Osteocyte (in vitro differentiated cells): ENCODE measurements at regions not wholly inside any gene's neighbourhood (a gene's known extent, or its start where the extent isn't known, plus 50 kb on each side); places are given as distances from the start of the nearest gene placed in this dataset.
"Not testable (repeated sequence)": the region's sequence is repeated elsewhere in the genome, so short reads cannot be mapped to it uniquely, and the experiment has no call there.

ENCODE experiments used
- DNase-seq: peaks from one replicate; pipeline ENCODE4 v3.0.0; 2021; ENCODE audit warnings: mixed read lengths; ENCODE audit not compliant: unreplicated experiment; ENCODE audit errors: extremely low spot score
- H3K27ac Mint-ChIP-seq: one replicate; pipeline ENCODE4 v1.8.0; 2021; ENCODE audit warnings: mild to moderate bottlenecking, mixed read lengths; ENCODE audit not compliant: unreplicated experiment
- H3K27me3 Mint-ChIP-seq: one replicate; pipeline ENCODE4 v1.8.0; 2021; ENCODE audit warnings: mixed read lengths; ENCODE audit not compliant: unreplicated experiment
- H3K36me3 Mint-ChIP-seq: one replicate; pipeline ENCODE4 v1.8.0; 2021; ENCODE audit warnings: mixed read lengths; ENCODE audit not compliant: unreplicated experiment
- H3K4me1 Mint-ChIP-seq: one replicate; pipeline ENCODE4 v1.8.0; 2021; ENCODE audit warnings: mixed read lengths; ENCODE audit not compliant: unreplicated experiment
- H3K4me3 Mint-ChIP-seq: one replicate; pipeline ENCODE4 v1.8.0; 2021; ENCODE audit warnings: mild to moderate bottlenecking, moderate library complexity, mixed read lengths; ENCODE audit not compliant: unreplicated experiment
- H3K9me3 Mint-ChIP-seq: one replicate; pipeline ENCODE4 v1.8.0; 2021; ENCODE audit warnings: mixed read lengths; ENCODE audit not compliant: unreplicated experiment
- TF ChIP-seq, protein P1 (sequence below): fragments of 200-600 bp; sonication (generic); IDR thresholded peaks from 2 replicates; pipeline ENCODE4 v1.5.0; 2021; ENCODE audit warnings: antibody characterized with exemption, mild to moderate bottlenecking, moderate library complexity

DNA sequence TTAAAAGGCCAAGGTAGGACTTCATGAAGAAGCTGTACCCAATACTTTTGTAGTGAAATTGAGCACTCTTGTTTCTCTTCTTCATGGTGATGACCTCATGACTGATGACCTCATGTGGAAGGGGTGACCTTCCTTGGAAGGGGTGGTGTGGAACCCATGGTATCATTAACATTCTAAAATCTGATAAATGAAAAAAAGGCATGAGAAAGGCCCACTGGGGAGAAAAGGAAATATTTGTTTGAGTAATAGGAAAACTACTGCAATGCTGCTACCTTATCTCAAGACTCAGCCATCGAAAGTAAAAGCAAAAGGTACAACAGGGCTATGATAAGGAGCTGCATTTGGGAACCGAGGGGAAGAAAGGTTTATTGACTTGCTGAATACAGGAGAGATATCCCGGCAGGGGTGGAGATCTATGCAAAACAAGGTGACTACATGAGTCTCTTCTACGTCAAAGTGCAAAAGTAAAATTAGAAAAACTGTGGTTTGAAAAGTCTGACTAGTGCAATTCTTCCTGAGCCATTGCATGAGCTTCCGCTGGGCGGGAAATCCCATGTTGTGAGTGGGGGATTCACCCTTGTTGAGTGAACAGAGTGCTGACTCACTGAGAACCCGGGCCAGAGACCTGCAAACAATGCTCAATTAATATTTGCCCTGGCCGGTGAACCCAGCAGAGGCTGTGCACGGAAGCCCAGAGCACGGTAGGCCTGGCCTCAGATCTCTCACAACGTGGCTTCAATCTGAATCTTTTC, 138.9 kb upstream of the RFC3 start:
- no peaks in the 10 kb centered on the region for H3K36me3 Mint-ChIP-seq
- no peaks in the 10 kb centered on the region for H3K27me3 Mint-ChIP-seq
- no peak for DNase-seq
- H3K4me1 Mint-ChIP-seq = peaks cover 13% of the 10 kb centered on the region
- H3K9me3 Mint-ChIP-seq = no peaks in the 10 kb centered on the region
- TF ChIP-seq, protein P1, sequence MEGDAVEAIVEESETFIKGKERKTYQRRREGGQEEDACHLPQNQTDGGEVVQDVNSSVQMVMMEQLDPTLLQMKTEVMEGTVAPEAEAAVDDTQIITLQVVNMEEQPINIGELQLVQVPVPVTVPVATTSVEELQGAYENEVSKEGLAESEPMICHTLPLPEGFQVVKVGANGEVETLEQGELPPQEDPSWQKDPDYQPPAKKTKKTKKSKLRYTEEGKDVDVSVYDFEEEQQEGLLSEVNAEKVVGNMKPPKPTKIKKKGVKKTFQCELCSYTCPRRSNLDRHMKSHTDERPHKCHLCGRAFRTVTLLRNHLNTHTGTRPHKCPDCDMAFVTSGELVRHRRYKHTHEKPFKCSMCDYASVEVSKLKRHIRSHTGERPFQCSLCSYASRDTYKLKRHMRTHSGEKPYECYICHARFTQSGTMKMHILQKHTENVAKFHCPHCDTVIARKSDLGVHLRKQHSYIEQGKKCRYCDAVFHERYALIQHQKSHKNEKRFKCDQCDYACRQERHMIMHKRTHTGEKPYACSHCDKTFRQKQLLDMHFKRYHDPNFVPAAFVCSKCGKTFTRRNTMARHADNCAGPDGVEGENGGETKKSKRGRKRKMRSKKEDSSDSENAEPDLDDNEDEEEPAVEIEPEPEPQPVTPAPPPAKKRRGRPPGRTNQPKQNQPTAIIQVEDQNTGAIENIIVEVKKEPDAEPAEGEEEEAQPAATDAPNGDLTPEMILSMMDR = no peak
- H3K4me3 Mint-ChIP-seq = no peak overlapping the region
- no peak overlapping the region for H3K27ac Mint-ChIP-seq

DNA sequence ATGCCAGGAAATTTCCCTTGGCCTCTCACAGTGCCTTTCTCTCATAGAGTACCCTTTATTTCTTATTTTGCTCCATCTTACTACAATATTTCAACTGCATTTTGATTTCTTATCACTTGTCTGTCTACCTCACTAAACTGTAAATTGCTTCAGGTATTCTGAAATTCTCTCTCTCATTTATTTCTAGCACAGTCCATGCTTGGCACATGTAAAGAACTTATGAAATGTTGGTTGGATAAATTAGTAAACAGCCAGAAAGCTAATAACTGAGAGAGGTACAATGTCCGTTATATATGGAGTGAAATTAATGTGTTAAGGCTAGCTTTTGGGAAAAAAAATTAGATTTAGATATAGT, 138.3 kb upstream of the RFC3 start:
- no peak overlapping the region for H3K4me3 Mint-ChIP-seq
- TF ChIP-seq, protein P1 = no peak
- H3K27me3 Mint-ChIP-seq = no peaks in the 10 kb centered on the region
- no peak for DNase-seq
- no peak overlapping the region for H3K27ac Mint-ChIP-seq
- H3K36me3 Mint-ChIP-seq = no peaks in the 10 kb centered on the region
- H3K9me3 Mint-ChIP-seq = no peaks in the 10 kb centered on the region
- H3K4me1 Mint-ChIP-seq = peaks cover 13% of the 10 kb centered on the region

DNA sequence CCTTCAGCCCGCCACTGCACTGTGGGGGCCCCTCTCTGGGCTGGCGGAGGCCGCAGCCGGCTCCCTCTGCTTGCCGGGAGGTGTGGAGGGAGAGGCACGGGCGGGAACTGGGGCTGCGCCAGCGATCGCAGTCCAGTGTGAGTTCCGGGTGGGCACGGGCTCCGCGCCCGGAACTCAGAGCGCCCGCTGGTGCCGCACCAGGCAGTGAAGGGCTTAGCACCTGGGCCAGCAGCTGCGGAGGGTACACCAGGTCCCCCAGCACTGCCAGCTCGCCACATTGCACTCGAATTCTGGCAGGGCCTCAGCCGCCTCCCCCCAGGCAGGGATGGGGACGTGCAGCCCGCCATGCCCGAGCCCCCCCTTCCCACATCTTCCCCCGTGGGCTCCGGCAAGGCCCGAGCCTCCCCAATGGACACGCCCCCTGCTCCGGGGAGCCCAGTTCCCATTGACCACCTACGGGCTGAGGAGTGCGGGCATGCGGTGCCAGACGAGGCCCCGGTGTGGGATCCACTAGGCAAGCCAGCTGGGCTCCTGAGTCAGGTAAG, 135.9 kb upstream of the RFC3 start:
- Mint-ChIP-seq H3K36me3 (no peaks in the 10 kb centered on the region), H3K4me3 (no peak overlapping the region), H3K9me3 (no peaks in the 10 kb centered on the region), H3K27me3 (no peaks in the 10 kb centered on the region), H3K27ac (no peak overlapping the region), H3K4me1 (peaks cover 8% of the 10 kb centered on the region)
- no peak for DNase-seq
- TF ChIP-seq, protein P1 = no peak

DNA sequence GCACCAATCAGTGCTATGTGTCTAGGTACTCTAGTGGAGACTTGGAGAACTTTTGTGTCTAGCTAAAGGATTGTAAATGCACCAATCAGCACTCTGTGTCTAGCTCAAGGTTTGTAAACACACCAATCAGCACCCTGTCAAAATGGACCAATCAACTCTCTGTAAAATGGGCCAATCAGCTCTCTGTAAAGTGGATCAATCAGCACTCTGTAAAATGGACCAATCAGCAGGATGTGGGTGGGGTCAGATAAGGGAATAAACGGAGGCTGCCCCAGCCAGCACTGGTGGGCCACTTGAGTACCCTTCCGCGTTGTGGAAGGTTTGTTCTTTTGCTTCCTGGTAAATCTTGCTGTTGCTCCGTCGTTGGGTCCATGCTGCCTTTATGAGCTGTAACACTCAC, 135.3 kb upstream of the RFC3 start:
- H3K9me3 Mint-ChIP-seq, H3K4me3 Mint-ChIP-seq: not testable (repeated sequence)

DNA sequence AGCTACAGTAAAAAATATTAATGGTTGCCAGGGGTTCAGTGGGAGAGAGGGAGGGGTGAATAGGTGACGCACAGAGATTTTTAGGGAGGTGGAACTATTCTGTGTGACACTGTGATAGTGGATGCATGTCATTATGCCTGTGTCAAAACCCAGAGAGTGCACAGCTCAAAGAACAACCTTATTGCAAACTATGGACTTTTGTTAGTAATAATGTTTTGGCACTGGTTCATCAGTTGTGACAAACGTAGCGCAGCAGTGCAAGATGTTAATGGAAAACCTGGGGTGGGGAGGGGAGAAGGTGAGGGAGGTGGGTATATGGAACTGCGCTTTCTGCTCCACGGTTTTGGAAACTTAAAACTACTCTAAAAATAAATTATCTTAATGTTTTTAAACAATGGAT, 134.6 kb upstream of the RFC3 start:
- Mint-ChIP-seq H3K4me1 (peaks cover 8% of the 10 kb centered on the region), H3K4me3 (no peak overlapping the region), H3K36me3 (no peaks in the 10 kb centered on the region), H3K9me3 (no peaks in the 10 kb centered on the region), H3K27ac (no peak overlapping the region), H3K27me3 (no peaks in the 10 kb centered on the region)
- DNase-seq = no peak
- TF ChIP-seq, protein P1 = no peak

More for the DNA sequence above, 135.3 kb upstream of the RFC3 start:
- not testable (repeated sequence) for H3K27ac Mint-ChIP-seq, H3K4me1 Mint-ChIP-seq, DNase-seq, H3K36me3 Mint-ChIP-seq, H3K27me3 Mint-ChIP-seq
